Liver (tissue), 3 donors: ENCODE measurements at regions not wholly inside any gene's neighbourhood (a gene's known extent, or its start where the extent isn't known, plus 50 kb on each side); places are given as distances from the start of the nearest gene placed in this dataset.

Experiments
- ATF3 ChIP-seq: IDR thresholded peaks from 2 replicates; pipeline ENCODE4 v1.6.1; 2016; ENCODE audit warnings: antibody characterized with exemption
- EGR1 ChIP-seq, 2 donors: IDR thresholded peaks; 2 replicates each; pipeline ENCODE4 v1.6.1; 2016 to 2018; ENCODE audit warnings: antibody characterized with exemption in 2 of 2, low read depth in 2 of 2
- GABPA ChIP-seq, 2 donors: IDR thresholded peaks in 1 of 2; conservative IDR thresholded peaks in 1 of 2; 2 replicates each; pipeline ENCODE4 v1.6.1; 2016; ENCODE audit warnings: antibody characterized with exemption in 2 of 2, mild to moderate bottlenecking in 1 of 2, moderate library complexity in 1 of 2
- MAX ChIP-seq: IDR thresholded peaks from 2 replicates; pipeline ENCODE4 v1.6.1; 2016; ENCODE audit warnings: antibody characterized with exemption
- NR2F2 ChIP-seq: IDR thresholded peaks from 2 replicates; pipeline ENCODE4 v1.6.1; 2016; ENCODE audit warnings: antibody characterized with exemption
- RAD21 ChIP-seq, 2 donors: IDR thresholded peaks; 2 replicates each; pipeline ENCODE4 v1.6.1; 2016; ENCODE audit warnings: antibody characterized with exemption in 2 of 2, mild to moderate bottlenecking in 2 of 2
- REST ChIP-seq: IDR thresholded peaks from 2 replicates; pipeline ENCODE4 v1.6.1; 2016; ENCODE audit warnings: antibody characterized with exemption, mild to moderate bottlenecking
- SP1 ChIP-seq: IDR thresholded peaks from 2 replicates; pipeline ENCODE4 v1.6.1; 2018; ENCODE audit warnings: antibody characterized with exemption, mild to moderate bottlenecking
- TAF1 ChIP-seq: conservative IDR thresholded peaks from 2 replicates; pipeline ENCODE4 v1.6.1; 2016; ENCODE audit warnings: antibody characterized with exemption, mild to moderate bottlenecking
- YY1 ChIP-seq: IDR thresholded peaks from 2 replicates; pipeline ENCODE4 v1.6.1; 2016; ENCODE audit warnings: antibody characterized with exemption, mild to moderate bottlenecking
- ZBTB33 ChIP-seq: IDR thresholded peaks from 2 replicates; pipeline ENCODE4 v1.6.1; 2016; ENCODE audit warnings: antibody characterized with exemption
- TF ChIP-seq, protein P1 (sequence below): fragments of 150-350 bp; IDR thresholded peaks from 2 replicates; pipeline ENCODE4 v1.5.1; 2017; ENCODE audit warnings: improper control_type of control experiment, low read depth, low read length; ENCODE audit not compliant: missing input control
- donor health status: healthy.
- donor health status: healthy.

- TF ChIP-seq MAX (no peak), ZBTB33 (no peak), RAD21 (IDR thresholded peaks at IDR 0.05) (no peak), SP1 (no peak), REST (no peak), GABPA (IDR thresholded peaks at IDR 0.05 in 1 of 2, conservative IDR thresholded peaks at IDR 0.05 in 1 of 2) (no peak), EGR1 (IDR thresholded peaks at IDR 0.05; ENCODE audit: low read depth in 2 of 2) (no peak), YY1 (no peak), ATF3 (no peak), TAF1 (no peak), NR2F2 (no peak)
- TF ChIP-seq, protein P1, sequence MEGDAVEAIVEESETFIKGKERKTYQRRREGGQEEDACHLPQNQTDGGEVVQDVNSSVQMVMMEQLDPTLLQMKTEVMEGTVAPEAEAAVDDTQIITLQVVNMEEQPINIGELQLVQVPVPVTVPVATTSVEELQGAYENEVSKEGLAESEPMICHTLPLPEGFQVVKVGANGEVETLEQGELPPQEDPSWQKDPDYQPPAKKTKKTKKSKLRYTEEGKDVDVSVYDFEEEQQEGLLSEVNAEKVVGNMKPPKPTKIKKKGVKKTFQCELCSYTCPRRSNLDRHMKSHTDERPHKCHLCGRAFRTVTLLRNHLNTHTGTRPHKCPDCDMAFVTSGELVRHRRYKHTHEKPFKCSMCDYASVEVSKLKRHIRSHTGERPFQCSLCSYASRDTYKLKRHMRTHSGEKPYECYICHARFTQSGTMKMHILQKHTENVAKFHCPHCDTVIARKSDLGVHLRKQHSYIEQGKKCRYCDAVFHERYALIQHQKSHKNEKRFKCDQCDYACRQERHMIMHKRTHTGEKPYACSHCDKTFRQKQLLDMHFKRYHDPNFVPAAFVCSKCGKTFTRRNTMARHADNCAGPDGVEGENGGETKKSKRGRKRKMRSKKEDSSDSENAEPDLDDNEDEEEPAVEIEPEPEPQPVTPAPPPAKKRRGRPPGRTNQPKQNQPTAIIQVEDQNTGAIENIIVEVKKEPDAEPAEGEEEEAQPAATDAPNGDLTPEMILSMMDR = no peak
These were observed 616.5 kb upstream of the CITED2 start for GRCh38 chr6:139990856-139991465.
